ENCODE measurements at regions not wholly inside any gene's neighbourhood (a gene's known extent, or its start where the extent isn't known, plus 50 kb on each side); places are given as distances from the start of the nearest gene placed in this dataset.
"Not testable (repeated sequence)": the region's sequence is repeated elsewhere in the genome, so short reads cannot be mapped to it uniquely, and the experiment has no call there.

DNA sequence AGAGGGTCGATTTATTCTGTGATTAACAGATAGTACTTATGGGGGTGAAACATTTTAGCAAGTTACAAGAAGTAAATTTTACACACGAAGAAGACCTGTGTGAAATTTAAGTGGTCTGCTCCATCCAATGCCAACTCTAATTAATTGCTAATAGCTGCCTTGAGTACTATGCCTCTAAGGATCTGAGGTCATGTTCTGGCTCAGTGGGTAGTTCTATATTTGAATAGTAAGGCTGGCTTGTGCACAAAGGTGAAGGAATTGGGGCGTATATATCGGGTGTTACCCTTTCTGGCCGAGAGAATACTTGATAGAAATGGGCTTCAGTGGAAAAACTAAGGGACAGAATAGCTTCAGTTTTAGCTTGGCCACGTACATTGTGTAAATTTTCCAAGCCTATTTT is 345.2 kb upstream of the ANKRD30A start:
- no peak for DNase-seq (ENCODE audit: low spot score in 2 of 2)
- no peak for TF ChIP-seq CTCF (IDR thresholded peaks at IDR 0.05)
- no peak for TF ChIP-seq POLR2A (IDR thresholded peaks at IDR 0.05)
- TF ChIP-seq EP300 (IDR thresholded peaks at IDR 0.05), result no peak
- H3K9me3 ChIP-seq, result no peaks in the 10 kb centered on the region
- H3K27me3 ChIP-seq, result no peaks in the 10 kb centered on the region
- no peaks in the 10 kb centered on the region for H3K36me3 ChIP-seq
- WGBS, 2 donors, result 80 to 81% methylated on average over 6 of the region's 6 CpGs
- H3K4me3 ChIP-seq, result no peak overlapping the region
- no peak overlapping the region for H3K27ac ChIP-seq
- H3K4me1 ChIP-seq, result peaks cover 0 to 4% (median 0%) of the 10 kb centered on the region in 4 donors

- no peaks in the 10 kb centered on the region for H3K9me3 ChIP-seq
- H3K27me3 ChIP-seq, result no peaks in the 10 kb centered on the region
- no peak overlapping the region for H3K27ac ChIP-seq
- 6 to 10% methylated on average over 2 of the region's 2 CpGs for WGBS, 2 donors
- no peak overlapping the region for H3K4me3 ChIP-seq
- TF ChIP-seq POLR2A (IDR thresholded peaks at IDR 0.05) (no peak), EP300 (IDR thresholded peaks at IDR 0.05) (no peak), CTCF (IDR thresholded peaks at IDR 0.05) (peak; percentile 41 to 88 (median 64))
- peak in 1 of 2 donors; percentile 66 for DNase-seq (ENCODE audit: low spot score in 2 of 2)
- H3K36me3 ChIP-seq, result no peaks in the 10 kb centered on the region
- peaks cover 0 to 4% (median 0%) of the 10 kb centered on the region in 4 donors for H3K4me1 ChIP-seq
Observed at GRCh38 chr10:36779238-36779846, 346.1 kb upstream of the ANKRD30A start.

- H3K27ac ChIP-seq, result no peak overlapping the region
- no peak overlapping the region for H3K4me3 ChIP-seq
- no peaks in the 10 kb centered on the region for H3K9me3 ChIP-seq
- no peaks in the 10 kb centered on the region for H3K36me3 ChIP-seq
- no peak for DNase-seq (ENCODE audit: low spot score in 2 of 2)
- H3K4me1 ChIP-seq, result peaks cover 0 to 4% (median 0%) of the 10 kb centered on the region in 4 donors
- TF ChIP-seq POLR2A (IDR thresholded peaks at IDR 0.05), result no peak
- TF ChIP-seq EP300 (IDR thresholded peaks at IDR 0.05), result no peak
- TF ChIP-seq CTCF (IDR thresholded peaks at IDR 0.05), result no peak
- no peaks in the 10 kb centered on the region for H3K27me3 ChIP-seq
Observed at GRCh38 chr10:36778651-36779050, 346.7 kb upstream of the ANKRD30A start.

DNA sequence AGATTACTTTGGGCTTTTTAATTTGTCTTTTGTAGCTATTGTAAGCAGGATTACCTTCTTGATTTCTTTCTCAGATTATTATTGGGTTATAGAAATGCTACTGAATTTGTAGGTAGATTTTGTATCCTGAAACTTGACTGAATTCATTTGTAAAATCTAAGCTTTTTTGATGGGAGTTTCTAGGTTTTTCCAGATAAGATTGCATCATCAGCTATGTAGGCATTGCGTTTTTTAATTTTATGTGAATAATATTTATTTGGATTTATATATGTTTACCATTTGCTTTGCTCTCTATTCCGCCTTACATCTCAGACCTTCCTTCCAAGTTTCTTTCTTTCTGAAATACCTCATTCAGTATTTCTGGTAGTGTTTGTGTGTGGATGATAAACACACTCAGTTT is 351.7 kb upstream of the ANKRD30A start:
- Histone ChIP-seq H3K9me3 (no peaks in the 10 kb centered on the region), H3K4me3 (no peak overlapping the region), H3K36me3 (no peaks in the 10 kb centered on the region), H3K27ac (no peak overlapping the region), H3K27me3 (no peaks in the 10 kb centered on the region), H3K4me1 (no peaks in the 10 kb centered on the region)
- 96 to 97% methylated on average over 2 of the region's 2 CpGs for WGBS, 2 donors
- no peak for DNase-seq (ENCODE audit: low spot score in 2 of 2)
- TF ChIP-seq POLR2A (IDR thresholded peaks at IDR 0.05), result no peak
- TF ChIP-seq CTCF (IDR thresholded peaks at IDR 0.05), result no peak
- no peak for TF ChIP-seq EP300 (IDR thresholded peaks at IDR 0.05)

GRCh38 chr10:36771725-36772124 is 353.7 kb upstream of the ANKRD30A start:
- WGBS, 2 donors, result 75 to 81% methylated on average over 1 of the region's 1 CpG
- no peak overlapping the region for H3K4me3 ChIP-seq
- no peaks in the 10 kb centered on the region for H3K27me3 ChIP-seq
- no peak for DNase-seq (ENCODE audit: low spot score in 2 of 2)
- H3K36me3 ChIP-seq, result no peaks in the 10 kb centered on the region
- no peak for TF ChIP-seq POLR2A (IDR thresholded peaks at IDR 0.05)
- no peak for TF ChIP-seq CTCF (IDR thresholded peaks at IDR 0.05)
- no peak for TF ChIP-seq EP300 (IDR thresholded peaks at IDR 0.05)
- H3K4me1 ChIP-seq, result peaks cover 0 to 6% (median 3%) of the 10 kb centered on the region in 4 donors
- no peak overlapping the region for H3K27ac ChIP-seq
- no peaks in the 10 kb centered on the region for H3K9me3 ChIP-seq

- H3K9me3 ChIP-seq; H3K4me3 ChIP-seq; DNase-seq (ENCODE audit: low spot score in 2 of 2); H3K36me3 ChIP-seq; H3K27me3 ChIP-seq; H3K27ac ChIP-seq: not testable (repeated sequence)
- H3K4me1 ChIP-seq, result peaks cover 0 to 25% (median 8%) of the 10 kb centered on the region in 4 donors
- WGBS, 2 donors, result 92 to 96% methylated on average over 7 of the region's 7 CpGs
Observed at GRCh38 chr10:36769741-36770140, 355.7 kb upstream of the ANKRD30A start.
